ENCODE measurements at regions not wholly inside any gene's neighbourhood (a gene's known extent, or its start where the extent isn't known, plus 50 kb on each side); places are given as distances from the start of the nearest gene placed in this dataset.

DNA sequence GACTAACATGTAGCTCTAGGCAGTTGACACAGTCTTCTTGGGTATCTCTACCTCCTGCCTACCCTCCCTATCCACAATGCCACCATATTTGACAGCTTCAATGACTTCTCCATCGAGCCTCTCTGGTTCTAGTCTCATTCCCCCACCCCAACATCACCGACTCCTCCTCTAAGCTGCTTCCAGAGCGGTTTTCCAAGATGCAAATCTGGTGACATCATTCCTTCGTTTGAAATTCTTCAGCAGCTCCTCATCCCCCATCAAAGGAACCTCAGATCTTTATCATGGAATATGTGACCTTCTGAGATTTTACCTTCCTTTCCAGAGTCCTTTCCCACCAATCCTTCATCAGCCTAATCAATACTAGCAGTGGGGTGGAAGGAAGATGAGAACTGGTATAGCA is 352.4 kb upstream of the RUNX1 start:
- peaks cover 1% of the 10 kb centered on the region; the same call in 1 of the 2 replicates for H3K4me1 ChIP-seq (ENCODE audit: control insufficient read depth, insufficient read depth, low read length)
- no peak for DNase-seq (ENCODE audit: low read depth, low spot score)
- no CpG with 5 or more reads among the region's 4 CpGs for WGBS (ENCODE audit: insufficient coverage, insufficient read length)
- no peak overlapping the region for H3K4me3 ChIP-seq (ENCODE audit: low read length)
- H3K9me3 ChIP-seq (ENCODE audit: control insufficient read depth, insufficient read depth, low read length), result no peaks in the 10 kb centered on the region
- H3K36me3 ChIP-seq (ENCODE audit: control insufficient read depth, insufficient read depth, low read length), result no peaks in the 10 kb centered on the region
- H3K27me3 ChIP-seq (ENCODE audit: control insufficient read depth, insufficient read depth, low read length), result no peaks in the 10 kb centered on the region
- no peak overlapping the region for H3K27ac ChIP-seq (ENCODE audit: low read length)

DNA sequence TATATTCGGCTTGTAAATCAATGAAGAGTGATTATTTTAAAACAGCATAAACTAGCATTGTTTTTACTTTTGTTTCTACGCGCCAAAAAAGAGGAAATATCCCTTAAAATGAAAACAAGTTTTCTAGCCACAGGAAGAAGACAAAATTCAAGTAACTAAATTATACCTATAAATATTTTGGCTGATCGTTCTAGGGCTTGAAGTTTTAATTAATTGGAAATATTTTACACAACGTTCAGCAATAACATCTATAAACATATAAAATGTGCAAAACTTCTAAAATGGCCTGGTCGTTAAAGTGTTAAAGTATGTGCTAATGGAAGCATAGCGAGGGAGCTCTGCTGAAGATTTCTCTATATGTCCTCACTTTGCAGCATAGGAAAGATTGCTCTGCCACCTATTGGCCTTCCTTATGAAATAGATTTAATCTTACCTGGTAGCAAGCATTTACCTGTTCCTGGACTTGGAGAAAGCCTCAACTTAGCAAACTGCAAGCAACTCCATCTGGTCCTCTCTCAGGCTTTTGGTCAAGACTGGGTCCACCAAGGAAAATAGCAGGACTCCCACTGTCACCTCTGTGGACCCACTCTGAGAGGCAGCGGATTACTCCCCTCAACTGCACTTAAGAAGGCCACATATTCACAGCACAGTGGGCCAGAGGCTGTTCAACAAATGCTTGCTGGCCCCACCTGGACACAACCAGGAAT is 351.3 kb upstream of the RUNX1 start:
- WGBS (ENCODE audit: insufficient coverage, insufficient read length), result no CpG with 5 or more reads among the region's 8 CpGs
- no peak overlapping the region for H3K27ac ChIP-seq (ENCODE audit: low read length)

DNA sequence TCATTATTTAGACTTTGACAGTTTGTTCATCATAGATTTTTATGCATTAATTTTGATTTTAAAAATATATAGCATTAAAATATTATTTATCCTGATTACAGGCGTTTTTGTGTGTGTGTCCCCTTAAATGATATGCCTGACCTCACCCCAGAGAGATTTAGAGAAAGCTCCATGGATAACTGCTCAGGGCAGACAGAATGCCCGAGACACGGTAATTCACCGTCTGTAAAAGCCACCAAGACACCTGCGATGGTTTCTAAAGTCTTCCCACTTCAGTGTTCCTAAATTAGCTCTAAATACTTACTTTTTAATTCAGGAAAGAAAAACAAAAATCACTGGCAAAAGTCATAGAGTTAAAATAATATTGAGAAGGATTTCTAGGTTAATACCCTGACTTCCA is 350.6 kb upstream of the RUNX1 start:
- no CpG with 5 or more reads among the region's 5 CpGs for WGBS (ENCODE audit: insufficient coverage, insufficient read length)
- DNase-seq (ENCODE audit: low read depth, low spot score), result no peak
- no peaks in the 10 kb centered on the region for H3K36me3 ChIP-seq (ENCODE audit: control insufficient read depth, insufficient read depth, low read length)
- H3K27me3 ChIP-seq (ENCODE audit: control insufficient read depth, insufficient read depth, low read length), result no peaks in the 10 kb centered on the region
- peaks cover 1% of the 10 kb centered on the region; the same call in 1 of the 2 replicates for H3K4me1 ChIP-seq (ENCODE audit: control insufficient read depth, insufficient read depth, low read length)
- H3K4me3 ChIP-seq (ENCODE audit: low read length), result no peak overlapping the region
- H3K27ac ChIP-seq (ENCODE audit: low read length), result no peak overlapping the region
- no peaks in the 10 kb centered on the region for H3K9me3 ChIP-seq (ENCODE audit: control insufficient read depth, insufficient read depth, low read length)

More for the DNA sequence above, 351.3 kb upstream of the RUNX1 start:
- Histone ChIP-seq H3K36me3 (ENCODE audit: control insufficient read depth, insufficient read depth, low read length) (no peaks in the 10 kb centered on the region), H3K4me3 (ENCODE audit: low read length) (no peak overlapping the region), H3K27me3 (ENCODE audit: control insufficient read depth, insufficient read depth, low read length) (no peaks in the 10 kb centered on the region), H3K9me3 (ENCODE audit: control insufficient read depth, insufficient read depth, low read length) (no peaks in the 10 kb centered on the region), H3K4me1 (ENCODE audit: control insufficient read depth, insufficient read depth, low read length) (peaks cover 1% of the 10 kb centered on the region; the same call in 1 of the 2 replicates)
- peak; percentile 22 for DNase-seq (ENCODE audit: low read depth, low spot score)

DNA sequence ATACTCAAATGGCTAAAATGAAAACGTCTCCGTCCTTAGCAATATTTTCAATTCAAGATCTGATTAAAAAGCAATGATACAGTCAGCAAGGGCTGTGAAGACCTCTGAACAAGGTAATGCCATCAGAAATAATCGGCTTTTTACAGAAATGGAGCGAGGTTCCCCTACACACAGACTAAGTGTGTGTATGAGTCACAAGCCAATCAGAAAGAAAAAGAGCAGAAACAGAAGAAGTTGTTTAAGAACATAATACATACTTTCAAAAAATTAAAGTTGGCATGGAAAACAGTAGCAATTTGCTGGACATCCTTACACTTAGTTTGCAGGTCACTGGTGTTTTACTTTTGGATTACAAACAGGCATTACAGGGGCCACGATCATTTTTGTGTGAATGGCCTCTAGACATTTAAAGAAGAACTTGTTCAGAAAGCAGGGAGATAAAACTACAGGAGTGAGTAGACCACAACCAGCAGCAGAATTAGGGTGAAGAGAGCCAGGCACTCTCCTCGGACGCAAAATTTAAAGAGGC is 350.0 kb upstream of the RUNX1 start:
- WGBS (ENCODE audit: insufficient coverage, insufficient read length), result no CpG with 5 or more reads among the region's 7 CpGs
- H3K9me3 ChIP-seq (ENCODE audit: control insufficient read depth, insufficient read depth, low read length), result no peaks in the 10 kb centered on the region
- DNase-seq (ENCODE audit: low read depth, low spot score), result no peak

DNA sequence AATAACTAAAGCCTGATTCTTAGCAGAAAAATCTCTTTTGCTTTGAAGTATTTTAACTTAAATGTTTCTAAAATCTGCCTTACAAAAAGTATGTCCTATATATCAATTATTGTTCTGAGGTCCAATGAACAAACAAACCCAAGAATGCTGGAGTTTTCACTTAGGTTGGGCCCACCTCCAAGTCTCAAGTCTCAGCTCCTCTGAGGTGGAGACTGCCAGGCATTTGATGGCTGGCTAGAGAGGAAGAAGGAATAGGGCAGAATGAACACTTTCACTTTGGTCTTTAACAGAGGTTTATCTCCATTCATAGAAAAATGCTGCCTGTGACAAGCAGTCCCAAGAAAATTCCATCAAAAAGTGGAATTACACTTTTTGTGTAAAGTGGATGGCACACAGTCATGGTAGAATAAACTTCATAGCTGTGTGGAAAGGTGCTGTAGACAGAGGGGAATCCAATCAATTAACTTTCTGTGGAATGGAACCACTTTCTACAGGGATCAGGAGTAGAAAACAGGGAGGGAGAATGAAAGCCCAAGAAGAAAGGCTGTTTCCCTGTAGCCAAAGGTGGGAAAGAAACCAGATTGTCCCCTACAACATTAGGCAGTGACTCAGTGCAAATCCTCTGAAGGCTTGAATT is 349.4 kb upstream of the RUNX1 start:
- Histone ChIP-seq H3K9me3 (ENCODE audit: control insufficient read depth, insufficient read depth, low read length) (no peaks in the 10 kb centered on the region), H3K4me3 (ENCODE audit: low read length) (no peak overlapping the region), H3K4me1 (ENCODE audit: control insufficient read depth, insufficient read depth, low read length) (0 out of 2 replicates have a peak, but pooled peaks cover 1% of the 10 kb centered on the region), H3K36me3 (ENCODE audit: control insufficient read depth, insufficient read depth, low read length) (no peaks in the 10 kb centered on the region), H3K27ac (ENCODE audit: low read length) (no peak overlapping the region), H3K27me3 (ENCODE audit: control insufficient read depth, insufficient read depth, low read length) (no peaks in the 10 kb centered on the region)
- no peak for DNase-seq (ENCODE audit: low read depth, low spot score)

More for the DNA sequence above, 350.0 kb upstream of the RUNX1 start:
- H3K4me3 ChIP-seq (ENCODE audit: low read length), result no peak overlapping the region
- H3K36me3 ChIP-seq (ENCODE audit: control insufficient read depth, insufficient read depth, low read length), result no peaks in the 10 kb centered on the region
- H3K27me3 ChIP-seq (ENCODE audit: control insufficient read depth, insufficient read depth, low read length), result no peaks in the 10 kb centered on the region
- no peak overlapping the region for H3K27ac ChIP-seq (ENCODE audit: low read length)
- 0 out of 2 replicates have a peak, but pooled peaks cover 1% of the 10 kb centered on the region for H3K4me1 ChIP-seq (ENCODE audit: control insufficient read depth, insufficient read depth, low read length)

DNA sequence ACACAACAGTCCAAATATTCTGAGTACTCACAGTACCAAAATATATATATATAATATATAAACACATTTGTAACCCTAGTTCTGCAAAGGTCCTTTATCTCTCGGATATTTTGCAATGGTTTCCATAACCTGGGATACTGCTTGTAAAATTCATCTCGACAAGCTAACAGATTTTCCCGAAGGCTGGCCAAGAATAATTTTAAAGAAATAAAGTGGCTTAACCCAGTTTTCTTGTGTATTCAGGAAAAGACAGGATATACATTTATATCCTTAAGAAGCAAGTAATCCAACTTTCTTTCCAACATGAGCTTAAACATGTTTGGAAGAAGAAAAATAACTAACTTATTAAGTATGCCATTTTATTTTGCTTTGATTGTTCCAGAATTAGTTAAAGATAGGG is 348.7 kb upstream of the RUNX1 start:
- Histone ChIP-seq H3K4me1 (ENCODE audit: control insufficient read depth, insufficient read depth, low read length) (0 out of 2 replicates have a peak, but pooled peaks cover 1% of the 10 kb centered on the region), H3K36me3 (ENCODE audit: control insufficient read depth, insufficient read depth, low read length) (no peaks in the 10 kb centered on the region), H3K9me3 (ENCODE audit: control insufficient read depth, insufficient read depth, low read length) (no peaks in the 10 kb centered on the region), H3K27me3 (ENCODE audit: control insufficient read depth, insufficient read depth, low read length) (no peaks in the 10 kb centered on the region), H3K27ac (ENCODE audit: low read length) (no peak overlapping the region), H3K4me3 (ENCODE audit: low read length) (no peak overlapping the region)
- WGBS (ENCODE audit: insufficient coverage, insufficient read length), result no CpG with 5 or more reads among the region's 3 CpGs
- no peak for DNase-seq (ENCODE audit: low read depth, low spot score)

DNA sequence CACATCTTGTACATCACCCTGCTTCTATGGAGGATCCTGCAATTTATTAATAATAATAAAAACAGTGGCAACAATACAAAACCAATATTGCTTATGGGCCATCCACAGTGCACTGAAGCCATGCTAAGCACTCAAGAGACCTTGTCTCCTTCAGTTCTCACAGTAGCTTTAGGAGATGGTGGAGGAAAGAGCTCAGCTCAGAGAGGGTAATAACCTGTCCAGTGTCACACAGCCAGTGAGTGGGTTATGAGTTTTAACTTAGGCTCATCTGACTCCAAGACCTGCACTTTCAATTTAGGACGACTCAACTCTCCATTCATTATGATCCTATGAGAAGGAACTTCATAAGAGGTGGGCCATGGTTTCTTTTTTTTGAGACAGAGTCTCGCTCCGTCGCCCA is 347.6 kb upstream of the RUNX1 start:
- H3K4me1 ChIP-seq (ENCODE audit: control insufficient read depth, insufficient read depth, low read length), result 0 out of 2 replicates have a peak, but pooled peaks cover 1% of the 10 kb centered on the region
- no peak for DNase-seq (ENCODE audit: low read depth, low spot score)
- H3K9me3 ChIP-seq (ENCODE audit: control insufficient read depth, insufficient read depth, low read length), result no peaks in the 10 kb centered on the region
- no peak overlapping the region for H3K4me3 ChIP-seq (ENCODE audit: low read length)
- no peak overlapping the region for H3K27ac ChIP-seq (ENCODE audit: low read length)
- no CpG with 5 or more reads among the region's 4 CpGs for WGBS (ENCODE audit: insufficient coverage, insufficient read length)
- H3K36me3 ChIP-seq (ENCODE audit: control insufficient read depth, insufficient read depth, low read length), result no peaks in the 10 kb centered on the region
- no peaks in the 10 kb centered on the region for H3K27me3 ChIP-seq (ENCODE audit: control insufficient read depth, insufficient read depth, low read length)

DNA sequence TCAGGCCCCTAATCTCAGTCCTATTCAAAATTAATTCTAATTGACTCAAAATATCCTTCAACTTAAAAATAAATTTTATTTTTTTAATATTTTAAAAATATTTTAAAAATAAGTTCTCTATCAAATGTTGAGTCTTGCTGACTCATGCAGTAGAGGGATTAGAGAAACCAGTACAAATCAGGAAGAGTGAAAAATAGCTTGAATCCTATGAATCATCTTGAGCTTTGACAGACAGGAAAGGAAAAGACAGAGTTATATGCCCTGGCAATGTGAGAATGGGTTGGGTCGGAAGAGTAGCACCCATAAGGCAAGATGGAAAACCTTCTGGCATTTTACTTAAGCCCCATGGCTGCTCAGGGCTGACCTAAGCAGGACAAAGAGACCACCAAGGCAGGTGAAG is 346.6 kb upstream of the RUNX1 start:
- WGBS (ENCODE audit: insufficient coverage, insufficient read length), result no CpG with 5 or more reads among the region's 1 CpG
- Histone ChIP-seq H3K4me1 (ENCODE audit: control insufficient read depth, insufficient read depth, low read length) (0 out of 2 replicates have a peak, but pooled peaks cover 1% of the 10 kb centered on the region), H3K9me3 (ENCODE audit: control insufficient read depth, insufficient read depth, low read length) (no peaks in the 10 kb centered on the region), H3K4me3 (ENCODE audit: low read length) (no peak overlapping the region), H3K27me3 (ENCODE audit: control insufficient read depth, insufficient read depth, low read length) (no peaks in the 10 kb centered on the region), H3K36me3 (ENCODE audit: control insufficient read depth, insufficient read depth, low read length) (no peaks in the 10 kb centered on the region), H3K27ac (ENCODE audit: low read length) (no peak overlapping the region)
- DNase-seq (ENCODE audit: low read depth, low spot score), result no peak

DNA sequence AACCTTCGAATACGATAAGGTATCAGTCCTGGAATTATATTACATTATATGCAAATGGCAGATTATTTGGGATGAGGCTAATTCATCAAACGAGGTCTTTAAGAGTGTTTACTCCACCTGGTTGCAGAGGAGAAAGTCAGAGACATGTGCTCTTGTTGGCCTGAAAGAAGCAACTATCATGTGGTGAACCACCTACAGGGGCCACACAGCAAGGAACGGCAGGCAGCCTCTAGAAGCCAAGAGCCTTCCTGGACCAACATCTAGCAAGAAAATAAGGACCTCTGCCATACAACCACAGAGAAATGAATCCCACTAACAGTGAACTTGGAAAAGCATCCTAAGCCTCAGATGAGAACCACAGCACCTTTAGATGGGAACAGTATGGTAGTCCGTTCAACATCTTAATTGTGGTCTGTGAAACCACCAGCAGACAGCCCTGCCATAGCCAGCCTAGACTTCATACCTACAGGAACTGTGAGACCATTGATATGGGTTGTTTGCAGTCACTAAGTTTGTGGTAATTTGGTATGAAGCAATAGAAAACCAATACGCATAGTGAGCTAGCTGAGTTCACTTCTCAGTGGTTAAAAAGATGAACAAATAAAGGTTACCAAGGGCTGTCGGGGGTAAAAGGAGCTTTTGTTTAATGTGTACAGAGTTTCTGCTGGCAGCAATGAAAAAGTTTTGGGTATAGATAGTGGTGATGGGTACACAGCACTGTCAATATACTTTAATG is 345.7 kb upstream of the RUNX1 start:
- Histone ChIP-seq H3K9me3 (ENCODE audit: control insufficient read depth, insufficient read depth, low read length) (no peaks in the 10 kb centered on the region), H3K36me3 (ENCODE audit: control insufficient read depth, insufficient read depth, low read length) (no peaks in the 10 kb centered on the region), H3K4me1 (ENCODE audit: control insufficient read depth, insufficient read depth, low read length) (no peaks in the 10 kb centered on the region), H3K4me3 (ENCODE audit: low read length) (no peak overlapping the region), H3K27me3 (ENCODE audit: control insufficient read depth, insufficient read depth, low read length) (no peaks in the 10 kb centered on the region), H3K27ac (ENCODE audit: low read length) (no peak overlapping the region)
- no CpG with 5 or more reads among the region's 7 CpGs for WGBS (ENCODE audit: insufficient coverage, insufficient read length)
- DNase-seq (ENCODE audit: low read depth, low spot score), result no peak

DNA sequence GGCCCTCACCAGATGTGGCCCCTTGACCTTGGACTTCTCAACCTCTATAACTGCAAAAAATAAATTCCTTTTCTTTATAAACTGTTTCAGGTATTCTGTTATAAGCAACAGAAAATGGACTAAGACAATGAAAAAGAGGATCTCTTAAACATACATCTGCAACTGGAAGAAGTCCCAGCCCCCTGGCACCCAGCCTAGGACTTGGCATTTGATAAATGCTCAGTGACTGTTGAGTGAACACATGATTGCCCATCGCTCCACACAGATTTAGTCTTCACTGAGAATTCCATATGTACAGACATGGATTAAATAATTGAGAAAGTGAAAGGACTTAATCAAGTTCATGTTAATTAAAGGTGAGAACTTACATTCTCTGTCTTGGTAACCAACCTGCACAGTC is 344.9 kb upstream of the RUNX1 start:
- H3K4me1 ChIP-seq (ENCODE audit: control insufficient read depth, insufficient read depth, low read length), result no peaks in the 10 kb centered on the region
- WGBS (ENCODE audit: insufficient coverage, insufficient read length), result no CpG with 5 or more reads among the region's 1 CpG
- no peak overlapping the region for H3K4me3 ChIP-seq (ENCODE audit: low read length)

More for the DNA sequence above, 344.9 kb upstream of the RUNX1 start:
- no peaks in the 10 kb centered on the region for H3K27me3 ChIP-seq (ENCODE audit: control insufficient read depth, insufficient read depth, low read length)
- H3K36me3 ChIP-seq (ENCODE audit: control insufficient read depth, insufficient read depth, low read length), result no peaks in the 10 kb centered on the region
- no peak for DNase-seq (ENCODE audit: low read depth, low spot score)
- H3K9me3 ChIP-seq (ENCODE audit: control insufficient read depth, insufficient read depth, low read length), result no peaks in the 10 kb centered on the region
- H3K27ac ChIP-seq (ENCODE audit: low read length), result no peak overlapping the region

Data from iPS DF 6.9 (cell line).